ENCODE measurements at regions not wholly inside any gene's neighbourhood (a gene's known extent, or its start where the extent isn't known, plus 50 kb on each side); places are given as distances from the start of the nearest gene placed in this dataset.

GRCh38 chr14:58721723-58722122 is 84.0 kb downstream of the DACT1 start:
- H3K36me3 Mint-ChIP-seq, result no peaks in the 10 kb centered on the region
- no peak for DNase-seq (ENCODE audit: low spot score)
- no peaks in the 10 kb centered on the region for H3K9me3 Mint-ChIP-seq
- CTCF ChIA-PET, result no interaction called here
- TF ChIP-seq PRDM15 (CRISPR knock-in tag; IDR thresholded peaks at IDR 0.05) (no peak), FOXJ3 (CRISPR knock-in tag; IDR thresholded peaks at IDR 0.05; ENCODE audit: borderline replicate concordance) (no peak), ZNF423 (CRISPR knock-in tag; IDR thresholded peaks at IDR 0.05) (no peak), ZNF425 (CRISPR knock-in tag; conservative IDR thresholded peaks at IDR 0.05) (no peak), FOXP4 (CRISPR knock-in tag; IDR thresholded peaks at IDR 0.05) (no peak), ATF3 (CRISPR knock-in tag; conservative IDR thresholded peaks at IDR 0.05) (no peak), STAT6 (CRISPR knock-in tag; conservative IDR thresholded peaks at IDR 0.05; ENCODE audit: low read depth) (no peak), MXD4 (CRISPR knock-in tag; IDR thresholded peaks at IDR 0.05; ENCODE audit: borderline replicate concordance) (no peak), ZNF512 (CRISPR knock-in tag; IDR thresholded peaks at IDR 0.05; ENCODE audit: borderline replicate concordance) (no peak), ARID4B (CRISPR knock-in tag; IDR thresholded peaks at IDR 0.05; ENCODE audit: borderline replicate concordance) (no peak), ETV6 (CRISPR knock-in tag; IDR thresholded peaks at IDR 0.05) (no peak), TP53 (CRISPR knock-in tag; IDR thresholded peaks at IDR 0.05) (no peak)
- no peak overlapping the region for H3K27ac Mint-ChIP-seq
- no peaks in the 10 kb centered on the region for H3K4me1 Mint-ChIP-seq
- no peaks in the 10 kb centered on the region; the same call in 1 of the 2 replicates for H3K27me3 Mint-ChIP-seq (ENCODE audit: low read depth)
- no peak for ATAC-seq
- no peak overlapping the region for H3K4me3 Mint-ChIP-seq
- POLR2A ChIA-PET, result no interaction called here
